Stimulated activated CD8-positive, alpha-beta memory T cell treated with anti-CD3 and anti-CD28 coated beads, Interleukin-12 subunit alpha, Interleukin-12 subunit beta, amount 100 ng/mL, for 1 hour (primary cell): ENCODE measurements at regions not wholly inside any gene's neighbourhood (a gene's known extent, or its start where the extent isn't known, plus 50 kb on each side); places are given as distances from the start of the nearest gene placed in this dataset.

Experiments used
- DNase-seq: peaks from one replicate; pipeline ENCODE4 v3.0.0-alpha.2; 2020; ENCODE audit warnings: low read depth

GRCh38 chr1:157189096-157189495, 50.9 kb upstream of the ETV3 start:
- no peak for DNase-seq
